ENCODE measurements at regions not wholly inside any gene's neighbourhood (a gene's known extent, or its start where the extent isn't known, plus 50 kb on each side); places are given as distances from the start of the nearest gene placed in this dataset.

- TF ChIP-seq EZH2 (IDR thresholded peaks at IDR 0.05; ENCODE audit: borderline replicate concordance, low read depth, low read length, poor library complexity, severe bottlenecking), result no peak
- TF ChIP-seq, protein P1, sequence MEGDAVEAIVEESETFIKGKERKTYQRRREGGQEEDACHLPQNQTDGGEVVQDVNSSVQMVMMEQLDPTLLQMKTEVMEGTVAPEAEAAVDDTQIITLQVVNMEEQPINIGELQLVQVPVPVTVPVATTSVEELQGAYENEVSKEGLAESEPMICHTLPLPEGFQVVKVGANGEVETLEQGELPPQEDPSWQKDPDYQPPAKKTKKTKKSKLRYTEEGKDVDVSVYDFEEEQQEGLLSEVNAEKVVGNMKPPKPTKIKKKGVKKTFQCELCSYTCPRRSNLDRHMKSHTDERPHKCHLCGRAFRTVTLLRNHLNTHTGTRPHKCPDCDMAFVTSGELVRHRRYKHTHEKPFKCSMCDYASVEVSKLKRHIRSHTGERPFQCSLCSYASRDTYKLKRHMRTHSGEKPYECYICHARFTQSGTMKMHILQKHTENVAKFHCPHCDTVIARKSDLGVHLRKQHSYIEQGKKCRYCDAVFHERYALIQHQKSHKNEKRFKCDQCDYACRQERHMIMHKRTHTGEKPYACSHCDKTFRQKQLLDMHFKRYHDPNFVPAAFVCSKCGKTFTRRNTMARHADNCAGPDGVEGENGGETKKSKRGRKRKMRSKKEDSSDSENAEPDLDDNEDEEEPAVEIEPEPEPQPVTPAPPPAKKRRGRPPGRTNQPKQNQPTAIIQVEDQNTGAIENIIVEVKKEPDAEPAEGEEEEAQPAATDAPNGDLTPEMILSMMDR (conservative IDR thresholded peaks at IDR 0.05; ENCODE audit: low read depth, low read length), result no peak
Measured at GRCh38 chr11:106398502-106399075, 321.1 kb downstream of the AASDHPPT start.

Measured in A673 (cell line).